Hepatocyte (in vitro differentiated cells): ENCODE measurements at regions not wholly inside any gene's neighbourhood (a gene's known extent, or its start where the extent isn't known, plus 50 kb on each side); places are given as distances from the start of the nearest gene placed in this dataset.

Experiments used
- EZH2 ChIP-seq: fragments of 200-600 bp; sonication (generic); IDR thresholded peaks from 2 replicates; pipeline ENCODE4 v1.6.1; 2016; ENCODE audit warnings: antibody characterized with exemption, mild to moderate bottlenecking, borderline replicate concordance
- TF ChIP-seq, protein P1 (sequence below): fragments of 200-600 bp; sonication (generic); IDR thresholded peaks from 2 replicates; pipeline ENCODE4 v1.5.1; 2016; ENCODE audit warnings: antibody characterized with exemption, mild to moderate bottlenecking; ENCODE audit not compliant: poor library complexity

- TF ChIP-seq EZH2 = no peak
- TF ChIP-seq, protein P1, sequence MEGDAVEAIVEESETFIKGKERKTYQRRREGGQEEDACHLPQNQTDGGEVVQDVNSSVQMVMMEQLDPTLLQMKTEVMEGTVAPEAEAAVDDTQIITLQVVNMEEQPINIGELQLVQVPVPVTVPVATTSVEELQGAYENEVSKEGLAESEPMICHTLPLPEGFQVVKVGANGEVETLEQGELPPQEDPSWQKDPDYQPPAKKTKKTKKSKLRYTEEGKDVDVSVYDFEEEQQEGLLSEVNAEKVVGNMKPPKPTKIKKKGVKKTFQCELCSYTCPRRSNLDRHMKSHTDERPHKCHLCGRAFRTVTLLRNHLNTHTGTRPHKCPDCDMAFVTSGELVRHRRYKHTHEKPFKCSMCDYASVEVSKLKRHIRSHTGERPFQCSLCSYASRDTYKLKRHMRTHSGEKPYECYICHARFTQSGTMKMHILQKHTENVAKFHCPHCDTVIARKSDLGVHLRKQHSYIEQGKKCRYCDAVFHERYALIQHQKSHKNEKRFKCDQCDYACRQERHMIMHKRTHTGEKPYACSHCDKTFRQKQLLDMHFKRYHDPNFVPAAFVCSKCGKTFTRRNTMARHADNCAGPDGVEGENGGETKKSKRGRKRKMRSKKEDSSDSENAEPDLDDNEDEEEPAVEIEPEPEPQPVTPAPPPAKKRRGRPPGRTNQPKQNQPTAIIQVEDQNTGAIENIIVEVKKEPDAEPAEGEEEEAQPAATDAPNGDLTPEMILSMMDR = no peak
These were observed 200.4 kb upstream of the ESRRG start for GRCh38 chr1:216923601-216924000.
